Panc1 (cell line): ENCODE measurements at regions not wholly inside any gene's neighbourhood (a gene's known extent, or its start where the extent isn't known, plus 50 kb on each side); places are given as distances from the start of the nearest gene placed in this dataset.

Experiments
- ATAC-seq: fragments of 200-7000 bp; cut with Tn5 transposase; 2 replicates; pipeline ENCODE4 v1.9.1; 2020; ENCODE audit warnings: mild to moderate bottlenecking, moderate library complexity
- BruUV-seq: library from RNA; stranded (reverse); fragments of 400-500 nt; replicated peaks from 2 replicates; lab custom pipeline; 2021; lab: Mats Ljungman, UMichigan
- CTCF ChIA-PET: fragments of 300-600 bp; sonication (Branson Sonifier 250); formaldehyde crosslinking; loops from one replicate; lab custom pipeline; 2022; ENCODE audit warnings: antibody characterized with exemption; lab: Charles Lee
- POLR2A ChIA-PET: fragments of 300-600 bp; sonication (Branson Sonifier 250); formaldehyde crosslinking; loops from one replicate; lab custom pipeline; 2022; ENCODE audit warnings: antibody characterized with exemption; lab: Charles Lee
- DNase-seq: peaks from one replicate; pipeline ENCODE4 v3.0.0-alpha.2; 2010; ENCODE audit warnings: low read depth, low spot score
- H3K27ac ChIP-seq: 2 replicates; pipeline ENCODE4 v1.5.1; 2011; ENCODE audit warnings: mild to moderate bottlenecking, low read length, inconsistent platforms
- H3K27me3 ChIP-seq: fragments of 200-500 bp; sonication (Bioruptor generic); 2 replicates; pipeline ENCODE4 v1.6.0; 2014; ENCODE audit warnings: low read length, inconsistent platforms; ENCODE audit not compliant: control insufficient read depth, insufficient read depth
- H3K36me3 ChIP-seq: fragments of 200-500 bp; sonication (Bioruptor generic); 2 replicates; pipeline ENCODE4 v1.5.1; 2014; ENCODE audit warnings: inconsistent platforms, mild to moderate bottlenecking, low read length, moderate library complexity; ENCODE audit not compliant: control insufficient read depth, insufficient read depth
- H3K4me1 ChIP-seq: 2 replicates; pipeline ENCODE4 v1.5.1; 2011; ENCODE audit warnings: inconsistent platforms, mild to moderate bottlenecking, low read length, moderate library complexity; ENCODE audit not compliant: control insufficient read depth, insufficient read depth
- H3K4me3 ChIP-seq, 2 experiments: 2 replicates each; pipeline ENCODE4 v1.5.1; 2011 to 2012; ENCODE audit warnings: low read depth in 2 of 2, low read length in 2 of 2, mild to moderate bottlenecking in 2 of 2, inconsistent platforms in 1 of 2, moderate library complexity in 1 of 2
- H3K9me3 ChIP-seq: fragments of 200-500 bp; sonication (Bioruptor generic); 2 replicates; pipeline ENCODE4 v1.5.1; 2014; ENCODE audit warnings: low read depth, mild to moderate bottlenecking, inconsistent platforms, low read length, moderate library complexity; ENCODE audit not compliant: control insufficient read depth, insufficient read depth
- POLR2AphosphoS5 ChIP-seq: IDR thresholded peaks from 2 replicates; pipeline ENCODE4 v1.6.1; 2012; ENCODE audit warnings: mild to moderate bottlenecking, low read depth, low read length, moderate library complexity
- REST ChIP-seq, 2 experiments: IDR thresholded peaks; 2 replicates each; pipeline ENCODE4 v1.6.1; 2011 to 2012; ENCODE audit warnings: low read depth in 2 of 2, control low read depth in 1 of 2, low read length in 1 of 2, mild to moderate bottlenecking in 1 of 2, moderate library complexity in 1 of 2; ENCODE audit not compliant: insufficient read depth in 1 of 2
- SIN3A ChIP-seq: IDR thresholded peaks from 2 replicates; pipeline ENCODE4 v1.6.1; 2012; ENCODE audit warnings: low read depth, mild to moderate bottlenecking, low read length, moderate library complexity, borderline replicate concordance; ENCODE audit not compliant: insufficient read depth
- TCF7L2 ChIP-seq: IDR thresholded peaks from 2 replicates; pipeline ENCODE4 v1.6.1; 2011; ENCODE audit warnings: mild to moderate bottlenecking, low read depth, low read length, inconsistent platforms
- in situ Hi-C: cut with HindIII; loops from 2 replicates; pipeline ENCODE4 v1.10.0; 2016; ENCODE audit warnings: low sequenced_read_pairs, low pct_unique_long_range_greater_than_20kb
- intact Hi-C: fragments of 100-400 bp; cut with micrococcal nuclease; formaldehyde crosslinking; loops from one replicate; pipeline ENCODE4 v1.10.0; 2022; ENCODE audit not compliant: unreplicated experiment
- TF ChIP-seq, protein P1 (sequence below): fragments of 450-650 bp; IDR thresholded peaks from 2 replicates; pipeline ENCODE4 v1.5.1; 2017; ENCODE audit warnings: mild to moderate bottlenecking

- Histone ChIP-seq H3K27ac (no peak overlapping the region), H3K4me1 (no peaks in the 10 kb centered on the region), H3K4me3 (no peak overlapping the region), H3K27me3 (no peaks in the 10 kb centered on the region), H3K36me3 (no peaks in the 10 kb centered on the region), H3K9me3 (no peaks in the 10 kb centered on the region)
- intact Hi-C loops, result no loop called here
- ChIA-PET CTCF (no interaction called here), POLR2A (no interaction called here)
- in situ Hi-C loops, result no loop called here
- TF ChIP-seq TCF7L2, result no peak
- TF ChIP-seq SIN3A, result no peak
- TF ChIP-seq, protein P1, sequence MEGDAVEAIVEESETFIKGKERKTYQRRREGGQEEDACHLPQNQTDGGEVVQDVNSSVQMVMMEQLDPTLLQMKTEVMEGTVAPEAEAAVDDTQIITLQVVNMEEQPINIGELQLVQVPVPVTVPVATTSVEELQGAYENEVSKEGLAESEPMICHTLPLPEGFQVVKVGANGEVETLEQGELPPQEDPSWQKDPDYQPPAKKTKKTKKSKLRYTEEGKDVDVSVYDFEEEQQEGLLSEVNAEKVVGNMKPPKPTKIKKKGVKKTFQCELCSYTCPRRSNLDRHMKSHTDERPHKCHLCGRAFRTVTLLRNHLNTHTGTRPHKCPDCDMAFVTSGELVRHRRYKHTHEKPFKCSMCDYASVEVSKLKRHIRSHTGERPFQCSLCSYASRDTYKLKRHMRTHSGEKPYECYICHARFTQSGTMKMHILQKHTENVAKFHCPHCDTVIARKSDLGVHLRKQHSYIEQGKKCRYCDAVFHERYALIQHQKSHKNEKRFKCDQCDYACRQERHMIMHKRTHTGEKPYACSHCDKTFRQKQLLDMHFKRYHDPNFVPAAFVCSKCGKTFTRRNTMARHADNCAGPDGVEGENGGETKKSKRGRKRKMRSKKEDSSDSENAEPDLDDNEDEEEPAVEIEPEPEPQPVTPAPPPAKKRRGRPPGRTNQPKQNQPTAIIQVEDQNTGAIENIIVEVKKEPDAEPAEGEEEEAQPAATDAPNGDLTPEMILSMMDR, result no peak
- TF ChIP-seq REST (IDR thresholded peaks at IDR 0.05; ENCODE audit: insufficient read depth in 1 of 2, low read depth in 2 of 2, low read length in 1 of 2), result no peak
- no peak for DNase-seq
- BruUV-seq, result no TSS peak
- no peak for ATAC-seq
Measured at GRCh38 chr7:41431671-41432070, 271.2 kb downstream of the INHBA start.

DNA sequence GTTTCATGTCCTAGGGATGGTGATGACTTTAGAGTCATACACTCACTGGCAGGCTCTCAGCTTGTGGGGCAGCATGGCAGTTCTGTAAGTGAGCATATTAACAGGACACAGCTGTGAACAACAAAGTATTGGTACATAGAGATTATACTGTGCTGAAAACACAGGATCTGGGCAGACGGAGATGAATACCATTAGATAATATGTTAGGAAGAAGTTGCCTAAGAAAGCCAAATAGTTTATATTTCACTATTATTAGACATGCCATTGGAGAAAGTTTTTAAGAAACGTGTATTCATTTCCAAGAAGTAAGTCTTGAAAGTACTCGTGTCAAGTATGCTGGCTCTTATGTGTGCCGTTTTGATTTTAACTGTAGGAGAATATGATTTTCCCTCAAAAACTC is 274.5 kb downstream of the INHBA start:
- BruUV-seq, result no TSS peak
- ChIA-PET POLR2A (no interaction called here), CTCF (no interaction called here)
- in situ Hi-C loops (no loop called here), intact Hi-C loops (no loop called here)
- no peaks in the 10 kb centered on the region for H3K9me3 ChIP-seq
- H3K27ac ChIP-seq, result no peak overlapping the region
- DNase-seq (no peak), ATAC-seq (no peak)
- H3K36me3 ChIP-seq, result no peaks in the 10 kb centered on the region
- TF ChIP-seq, protein P1, result no peak
- no peak overlapping the region for H3K4me3 ChIP-seq
- H3K4me1 ChIP-seq, result no peaks in the 10 kb centered on the region
- H3K27me3 ChIP-seq, result no peaks in the 10 kb centered on the region

GRCh38 chr7:41425926-41426325 is 277.0 kb downstream of the INHBA start:
- CTCF ChIA-PET, result no interaction called here
- Histone ChIP-seq H3K27ac (no peak overlapping the region), H3K9me3 (no peaks in the 10 kb centered on the region), H3K36me3 (no peaks in the 10 kb centered on the region), H3K4me3 (no peak overlapping the region), H3K4me1 (no peaks in the 10 kb centered on the region), H3K27me3 (no peaks in the 10 kb centered on the region)
- ATAC-seq (no peak), DNase-seq (peak; percentile 17)
- POLR2A ChIA-PET, result no interaction called here
- intact Hi-C loops (no loop called here), in situ Hi-C loops (no loop called here)
- no peak for TF ChIP-seq SIN3A
- TF ChIP-seq POLR2AphosphoS5, result no peak
- no peak for TF ChIP-seq TCF7L2
- TF ChIP-seq, protein P1, result no peak
- TF ChIP-seq REST (IDR thresholded peaks at IDR 0.05; ENCODE audit: insufficient read depth in 1 of 2, low read depth in 2 of 2, low read length in 1 of 2), result no peak
- BruUV-seq, result no TSS peak
